ACHN (cell line): ENCODE measurements at regions not wholly inside any gene's neighbourhood (a gene's known extent, or its start where the extent isn't known, plus 50 kb on each side); places are given as distances from the start of the nearest gene placed in this dataset.
"Not testable (repeated sequence)": the region's sequence is repeated elsewhere in the genome, so short reads cannot be mapped to it uniquely, and the experiment has no call there.

Experiments
- DNase-seq: peaks from one replicate; pipeline ENCODE4 v3.0.0-alpha.2; 2015
- in situ Hi-C: cut with HindIII; loops from 2 replicates; pipeline ENCODE4 v1.10.0; 2017; ENCODE audit warnings: low sequenced_read_pairs, low pct_ligation_motif_present, low pct_unique_long_range_greater_than_20kb

- in situ Hi-C loops, DNase-seq: not testable (repeated sequence)
These were observed 114.4 kb upstream of the ZNF469 start for GRCh38 chr16:88268186-88268970.

- in situ Hi-C loops, DNase-seq: not testable (repeated sequence)
These were observed 112.5 kb upstream of the ZNF469 start for GRCh38 chr16:88270171-88270790.

DNA sequence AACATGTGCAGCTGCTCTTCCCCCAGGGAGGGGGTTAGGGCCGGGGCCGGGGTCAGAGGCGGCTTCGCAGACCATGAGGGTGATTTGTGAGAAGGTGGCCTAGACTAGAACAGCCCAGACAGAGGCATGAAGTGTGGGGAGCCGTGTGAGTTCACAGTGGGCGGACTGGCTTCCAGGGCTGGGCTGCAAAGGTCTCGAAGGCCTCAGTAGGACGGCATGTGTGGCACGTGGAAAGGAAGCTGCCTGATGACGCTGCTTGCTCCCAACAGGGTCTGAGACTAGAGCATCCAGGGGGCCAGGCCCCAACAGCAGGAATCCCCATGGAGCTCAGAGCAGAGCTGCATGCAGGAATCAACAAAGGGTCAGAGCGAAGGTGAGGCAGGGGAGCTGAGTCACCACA, 111.5 kb upstream of the ZNF469 start:
- in situ Hi-C loops, DNase-seq: not testable (repeated sequence)

- DNase-seq, in situ Hi-C loops: not testable (repeated sequence)
These were observed 111.0 kb upstream of the ZNF469 start for GRCh38 chr16:88271776-88272175.

- in situ Hi-C loops, DNase-seq: not testable (repeated sequence)
These were observed 110.3 kb upstream of the ZNF469 start for GRCh38 chr16:88272437-88272836.

- in situ Hi-C loops, DNase-seq: not testable (repeated sequence)
These were observed 108.5 kb upstream of the ZNF469 start for GRCh38 chr16:88274126-88274750.

GRCh38 chr16:88274847-88275246, 107.9 kb upstream of the ZNF469 start:
- DNase-seq = no peak
- in situ Hi-C loops = no loop called here

- DNase-seq, in situ Hi-C loops: not testable (repeated sequence)
These were observed 107.2 kb upstream of the ZNF469 start for GRCh38 chr16:88275336-88276122.

DNA sequence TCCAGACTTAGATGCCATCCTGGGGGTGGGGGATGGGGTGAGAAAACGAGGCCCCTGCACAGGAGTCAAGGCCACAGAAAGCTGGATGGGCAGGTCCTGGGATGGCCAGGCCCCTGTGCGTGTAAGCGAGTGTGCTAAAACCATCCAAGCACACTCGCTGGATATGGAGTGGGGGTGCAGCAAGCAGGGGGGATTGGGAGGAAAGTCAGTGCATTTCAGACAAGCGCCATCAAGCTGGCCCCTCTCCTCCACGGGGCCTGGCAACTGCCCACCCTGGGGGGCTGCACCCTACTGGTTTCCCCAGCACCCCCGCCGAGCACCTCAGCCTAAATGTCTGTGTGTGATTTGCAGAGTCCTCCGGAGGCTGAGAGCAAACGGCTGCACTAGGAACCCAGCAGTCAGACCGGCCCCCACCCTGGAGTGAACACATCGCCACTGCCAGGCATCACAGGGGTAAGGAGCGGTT, 106.6 kb upstream of the ZNF469 start:
- in situ Hi-C loops, DNase-seq: not testable (repeated sequence)

- in situ Hi-C loops = no loop called here
- no peak for DNase-seq
These were observed 106.2 kb upstream of the ZNF469 start for GRCh38 chr16:88276591-88276990.

GRCh38 chr16:88279998-88280397, 102.8 kb upstream of the ZNF469 start:
- DNase-seq = no peak
- in situ Hi-C loops = no loop called here

GRCh38 chr16:88281858-88282563, 100.7 kb upstream of the ZNF469 start:
- no peak for DNase-seq
- in situ Hi-C loops = no loop called here

- in situ Hi-C loops = no loop called here
- no peak for DNase-seq
These were observed 100.0 kb upstream of the ZNF469 start for GRCh38 chr16:88282564-88283395.

DNA sequence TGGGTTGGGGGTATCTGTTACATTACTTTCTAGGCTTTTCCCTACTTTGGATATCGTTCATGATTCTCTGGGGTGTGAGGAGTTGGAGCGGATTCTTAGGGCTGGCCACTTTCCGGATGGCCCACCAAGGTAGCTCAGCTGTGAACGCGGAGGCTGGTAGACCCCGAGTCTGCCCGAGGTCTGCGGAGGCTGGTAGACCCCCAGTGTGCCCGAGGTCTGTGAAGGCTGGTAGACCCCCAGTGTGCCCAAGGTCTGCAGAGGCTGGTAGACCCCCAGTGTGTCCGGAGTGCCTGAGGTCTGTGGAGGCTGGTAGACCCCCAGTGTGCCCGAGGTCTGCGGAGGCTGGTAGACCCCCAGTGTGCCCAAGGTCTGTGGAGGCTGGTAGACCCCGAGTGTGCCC, 99.2 kb upstream of the ZNF469 start:
- DNase-seq = no peak
- in situ Hi-C loops = no loop called here

DNA sequence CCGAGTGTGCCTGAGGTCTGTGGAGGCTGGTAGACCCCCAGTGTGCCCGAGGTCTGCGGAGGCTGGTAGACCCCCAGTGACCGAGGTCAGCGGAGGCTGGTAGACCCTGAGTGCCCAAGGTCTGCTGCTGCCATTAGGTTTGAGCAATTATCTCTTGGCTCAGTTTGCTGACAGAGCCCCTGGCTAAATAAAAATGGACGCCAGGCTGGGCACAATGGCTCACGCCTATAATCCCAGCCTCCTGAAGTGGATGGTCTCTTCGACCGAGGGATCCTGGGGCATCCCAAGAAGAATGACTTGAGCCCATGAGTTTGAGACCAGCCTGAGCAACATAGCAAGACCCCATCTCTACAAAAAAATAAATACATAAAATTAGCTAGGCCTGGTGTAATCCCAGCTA, 98.7 kb upstream of the ZNF469 start:
- in situ Hi-C loops = no loop called here
- DNase-seq = no peak

DNA sequence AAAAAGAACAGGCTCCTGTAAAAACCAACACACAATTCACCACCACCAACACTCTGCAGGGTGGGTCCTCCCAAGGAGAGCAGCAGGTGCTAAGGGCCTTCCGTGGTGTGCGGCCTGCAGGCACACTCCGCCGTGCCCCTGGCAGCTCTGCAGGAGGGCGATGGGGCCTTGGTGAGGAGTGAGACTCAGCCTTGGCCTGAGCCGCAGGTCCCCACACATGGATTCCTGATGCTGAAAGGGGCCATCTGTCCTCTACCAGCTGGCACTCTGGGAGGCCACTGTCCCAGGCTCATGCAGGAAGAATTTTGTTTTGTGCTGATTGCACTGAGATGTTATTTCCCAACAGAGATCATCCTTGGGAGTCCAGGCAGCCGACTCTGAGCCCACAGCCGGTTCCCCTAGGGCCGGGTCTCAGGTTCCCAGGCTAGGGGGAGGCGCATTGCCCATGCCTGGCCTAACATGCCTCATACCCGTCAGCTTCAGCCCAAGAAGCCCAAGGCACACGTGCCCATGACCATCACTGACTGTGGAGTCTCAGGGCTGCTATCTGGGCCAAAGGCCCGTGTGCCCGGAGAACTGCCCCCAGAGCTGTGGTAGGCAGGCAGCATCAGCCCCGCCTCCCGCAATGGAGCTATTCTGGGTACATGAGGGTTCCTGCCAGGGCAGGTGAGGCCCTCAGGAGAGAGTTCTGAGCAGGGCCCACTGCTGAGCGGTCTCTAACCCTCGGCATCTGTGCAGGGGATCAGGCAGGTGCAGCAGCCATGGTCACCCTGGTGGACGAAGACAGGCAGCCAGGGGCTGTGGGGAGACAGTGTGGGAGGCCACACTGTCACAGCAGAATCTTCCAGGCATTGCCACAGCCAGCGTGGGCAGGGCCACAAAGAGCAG, 97.9 kb upstream of the ZNF469 start:
- no peak for DNase-seq
- in situ Hi-C loops = no loop called here

GRCh38 chr16:88285514-88285822, 97.3 kb upstream of the ZNF469 start:
- no peak for DNase-seq
- in situ Hi-C loops = no loop called here
